ENCODE measurements at regions not wholly inside any gene's neighbourhood (a gene's known extent, or its start where the extent isn't known, plus 50 kb on each side); places are given as distances from the start of the nearest gene placed in this dataset.
A peak's percentile ranks its signal among the peaks of the same experiment; 100 is the strongest.

- Histone ChIP-seq H3K4me3 (ENCODE audit: low read depth, low read length) (no peak overlapping the region), H3K9me3 (ENCODE audit: control insufficient read depth, insufficient read depth, low read depth, low read length) (peaks cover 30% of the 10 kb centered on the region), H3K4me1 (ENCODE audit: control insufficient read depth, insufficient read depth, low read length) (peaks cover 5% of the 10 kb centered on the region; the same call in 1 of the 2 replicates), H3K9ac (ENCODE audit: low read length) (no peak overlapping the region), H3K36me3 (ENCODE audit: control insufficient read depth, insufficient read depth, low read length) (no peaks in the 10 kb centered on the region), H3K27me3 (ENCODE audit: control insufficient read depth, insufficient read depth, low read length) (no peaks in the 10 kb centered on the region), H3K27ac (ENCODE audit: low read depth, low read length) (no peak overlapping the region)
Measured at GRCh38 chr18:61616111-61616610, 276.6 kb downstream of the RNF152 start.

GRCh38 chr18:61612517-61612916, 279.3 kb downstream of the CDH20 start:
- Histone ChIP-seq H3K27ac (ENCODE audit: low read depth, low read length) (no peak overlapping the region), H3K27me3 (ENCODE audit: control insufficient read depth, insufficient read depth, low read length) (no peaks in the 10 kb centered on the region)

GRCh38 chr18:61609131-61609530, 275.9 kb downstream of the CDH20 start:
- no peaks in the 10 kb centered on the region for H3K36me3 ChIP-seq (ENCODE audit: control insufficient read depth, insufficient read depth, low read length)
- no peaks in the 10 kb centered on the region for H3K27me3 ChIP-seq (ENCODE audit: control insufficient read depth, insufficient read depth, low read length)
- H3K9ac ChIP-seq (ENCODE audit: low read length) = no peak overlapping the region
- peaks cover 24% of the 10 kb centered on the region for H3K9me3 ChIP-seq (ENCODE audit: control insufficient read depth, insufficient read depth, low read depth, low read length)
- H3K4me1 ChIP-seq (ENCODE audit: control insufficient read depth, insufficient read depth, low read length) = peaks cover 27% of the 10 kb centered on the region
- no peak overlapping the region for H3K27ac ChIP-seq (ENCODE audit: low read depth, low read length)
- H3K4me3 ChIP-seq (ENCODE audit: low read depth, low read length) = no peak overlapping the region

More at GRCh38 chr18:61612517-61612916, 279.3 kb downstream of the CDH20 start:
- H3K4me3 ChIP-seq (ENCODE audit: low read depth, low read length) = no peak overlapping the region
- peaks cover 9% of the 10 kb centered on the region for H3K4me1 ChIP-seq (ENCODE audit: control insufficient read depth, insufficient read depth, low read length)
- H3K36me3 ChIP-seq (ENCODE audit: control insufficient read depth, insufficient read depth, low read length) = no peaks in the 10 kb centered on the region
- H3K9me3 ChIP-seq (ENCODE audit: control insufficient read depth, insufficient read depth, low read depth, low read length) = peaks cover 30% of the 10 kb centered on the region
- no peak overlapping the region for H3K9ac ChIP-seq (ENCODE audit: low read length)

- Histone ChIP-seq H3K4me1 (ENCODE audit: control insufficient read depth, insufficient read depth, low read length) (peaks cover 27% of the 10 kb centered on the region), H3K36me3 (ENCODE audit: control insufficient read depth, insufficient read depth, low read length) (no peaks in the 10 kb centered on the region; the same call in 1 of the 2 replicates), H3K27me3 (ENCODE audit: control insufficient read depth, insufficient read depth, low read length) (no peaks in the 10 kb centered on the region), H3K4me3 (ENCODE audit: low read depth, low read length) (no peak overlapping the region), H3K27ac (ENCODE audit: low read depth, low read length) (no peak overlapping the region), H3K9me3 (ENCODE audit: control insufficient read depth, insufficient read depth, low read depth, low read length) (peaks cover 19% of the 10 kb centered on the region), H3K9ac (ENCODE audit: low read length) (no peak overlapping the region)
Measured at GRCh38 chr18:61608316-61608715, 275.1 kb downstream of the CDH20 start.

- Histone ChIP-seq H3K27me3 (ENCODE audit: control insufficient read depth, insufficient read depth, low read length) (no peaks in the 10 kb centered on the region), H3K9me3 (ENCODE audit: control insufficient read depth, insufficient read depth, low read depth, low read length) (peaks cover 17% of the 10 kb centered on the region), H3K27ac (ENCODE audit: low read depth, low read length) (peak overlapping the region; percentile 60; the same call in 1 of the 2 replicates), H3K4me3 (ENCODE audit: low read depth, low read length) (no peak overlapping the region), H3K4me1 (ENCODE audit: control insufficient read depth, insufficient read depth, low read length) (peaks cover 27% of the 10 kb centered on the region), H3K9ac (ENCODE audit: low read length) (no peak overlapping the region), H3K36me3 (ENCODE audit: control insufficient read depth, insufficient read depth, low read length) (no peaks in the 10 kb centered on the region; the same call in 1 of the 2 replicates)
Measured at GRCh38 chr18:61607867-61608266, 274.6 kb downstream of the CDH20 start.

- H3K27ac ChIP-seq (ENCODE audit: low read depth, low read length) = peak overlapping the region; percentile 82; the same call in 1 of the 2 replicates
- no peaks in the 10 kb centered on the region for H3K27me3 ChIP-seq (ENCODE audit: control insufficient read depth, insufficient read depth, low read length)
- H3K4me1 ChIP-seq (ENCODE audit: control insufficient read depth, insufficient read depth, low read length) = peaks cover 27% of the 10 kb centered on the region
- H3K9ac ChIP-seq (ENCODE audit: low read length) = peak overlapping the region; percentile 89
- H3K9me3 ChIP-seq (ENCODE audit: control insufficient read depth, insufficient read depth, low read depth, low read length) = peaks cover 17% of the 10 kb centered on the region
- H3K4me3 ChIP-seq (ENCODE audit: low read depth, low read length) = peak overlapping the region; percentile 59
- H3K36me3 ChIP-seq (ENCODE audit: control insufficient read depth, insufficient read depth, low read length) = no peaks in the 10 kb centered on the region; the same call in 1 of the 2 replicates
Measured at GRCh38 chr18:61606759-61607158, 273.5 kb downstream of the CDH20 start.

GRCh38 chr18:61606068-61606660, 272.9 kb downstream of the CDH20 start:
- Histone ChIP-seq H3K27me3 (ENCODE audit: control insufficient read depth, insufficient read depth, low read length) (no peaks in the 10 kb centered on the region), H3K4me3 (ENCODE audit: low read depth, low read length) (peak overlapping the region; percentile 59), H3K4me1 (ENCODE audit: control insufficient read depth, insufficient read depth, low read length) (peaks cover 27% of the 10 kb centered on the region), H3K36me3 (ENCODE audit: control insufficient read depth, insufficient read depth, low read length) (no peaks in the 10 kb centered on the region; the same call in 1 of the 2 replicates), H3K9me3 (ENCODE audit: control insufficient read depth, insufficient read depth, low read depth, low read length) (peaks cover 14% of the 10 kb centered on the region), H3K27ac (ENCODE audit: low read depth, low read length) (peak overlapping the region; percentile 82; the same call in 1 of the 2 replicates), H3K9ac (ENCODE audit: low read length) (peak overlapping the region; percentile 89)

GRCh38 chr18:61605376-61606067, 272.3 kb downstream of the CDH20 start:
- peaks cover 27% of the 10 kb centered on the region for H3K4me1 ChIP-seq (ENCODE audit: control insufficient read depth, insufficient read depth, low read length)
- no peaks in the 10 kb centered on the region; the same call in 1 of the 2 replicates for H3K36me3 ChIP-seq (ENCODE audit: control insufficient read depth, insufficient read depth, low read length)
- peak overlapping the region; percentile 82; the same call in 1 of the 2 replicates for H3K27ac ChIP-seq (ENCODE audit: low read depth, low read length)
- H3K27me3 ChIP-seq (ENCODE audit: control insufficient read depth, insufficient read depth, low read length) = no peaks in the 10 kb centered on the region
- peaks cover 11% of the 10 kb centered on the region for H3K9me3 ChIP-seq (ENCODE audit: control insufficient read depth, insufficient read depth, low read depth, low read length)
- peak overlapping the region; percentile 59 for H3K4me3 ChIP-seq (ENCODE audit: low read depth, low read length)
- H3K9ac ChIP-seq (ENCODE audit: low read length) = peak overlapping the region; percentile 89

All from HUES6 (cell line).